ENCODE measurements at regions not wholly inside any gene's neighbourhood (a gene's known extent, or its start where the extent isn't known, plus 50 kb on each side); places are given as distances from the start of the nearest gene placed in this dataset.

DNA sequence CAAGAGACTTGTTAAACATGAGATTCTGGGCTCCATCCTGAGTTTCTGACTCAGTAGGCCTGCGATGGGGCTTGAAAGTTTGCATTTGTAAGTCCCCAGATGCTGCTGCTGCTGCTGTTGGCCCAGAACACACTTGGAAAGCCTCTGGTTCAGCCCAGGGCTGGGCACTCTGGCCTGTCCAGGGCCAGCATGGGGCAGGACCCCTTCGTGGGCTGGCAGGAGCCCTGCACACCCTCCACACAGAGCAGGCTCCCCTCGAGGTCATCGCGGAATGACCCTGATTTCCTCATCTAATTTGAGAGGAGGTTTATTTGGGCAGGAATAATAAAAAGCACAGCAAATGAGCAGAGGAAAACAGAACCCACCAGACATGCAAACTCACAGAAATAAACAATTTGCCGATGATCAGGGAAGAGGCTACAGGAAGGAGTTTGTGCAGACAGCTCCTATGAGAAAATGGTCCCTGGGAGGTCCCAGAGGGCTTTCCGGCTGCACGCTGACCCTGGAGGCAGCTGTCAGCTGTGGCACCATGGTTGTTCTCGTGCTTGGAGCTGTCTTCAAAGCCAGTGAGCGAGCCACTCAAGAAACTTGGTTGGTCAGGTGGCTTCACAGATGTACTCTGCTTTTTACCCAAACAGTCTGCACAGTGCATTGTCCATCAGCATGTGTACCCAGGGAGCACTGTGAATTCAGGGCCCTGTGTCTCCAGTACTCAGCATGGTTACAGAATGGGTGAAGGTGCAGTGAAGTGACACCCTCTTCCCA is 119.3 kb downstream of the GLI2 start:
- Mint-ChIP-seq H3K27me3 (ENCODE audit: low read depth) (no peaks in the 10 kb centered on the region), H3K36me3 (peaks cover 5% of the 10 kb centered on the region), H3K27ac (no peak overlapping the region), H3K4me1 (peaks cover 35% of the 10 kb centered on the region), H3K9me3 (peaks cover 4% of the 10 kb centered on the region), H3K4me3 (no peak overlapping the region)
- TF ChIP-seq, protein P1, sequence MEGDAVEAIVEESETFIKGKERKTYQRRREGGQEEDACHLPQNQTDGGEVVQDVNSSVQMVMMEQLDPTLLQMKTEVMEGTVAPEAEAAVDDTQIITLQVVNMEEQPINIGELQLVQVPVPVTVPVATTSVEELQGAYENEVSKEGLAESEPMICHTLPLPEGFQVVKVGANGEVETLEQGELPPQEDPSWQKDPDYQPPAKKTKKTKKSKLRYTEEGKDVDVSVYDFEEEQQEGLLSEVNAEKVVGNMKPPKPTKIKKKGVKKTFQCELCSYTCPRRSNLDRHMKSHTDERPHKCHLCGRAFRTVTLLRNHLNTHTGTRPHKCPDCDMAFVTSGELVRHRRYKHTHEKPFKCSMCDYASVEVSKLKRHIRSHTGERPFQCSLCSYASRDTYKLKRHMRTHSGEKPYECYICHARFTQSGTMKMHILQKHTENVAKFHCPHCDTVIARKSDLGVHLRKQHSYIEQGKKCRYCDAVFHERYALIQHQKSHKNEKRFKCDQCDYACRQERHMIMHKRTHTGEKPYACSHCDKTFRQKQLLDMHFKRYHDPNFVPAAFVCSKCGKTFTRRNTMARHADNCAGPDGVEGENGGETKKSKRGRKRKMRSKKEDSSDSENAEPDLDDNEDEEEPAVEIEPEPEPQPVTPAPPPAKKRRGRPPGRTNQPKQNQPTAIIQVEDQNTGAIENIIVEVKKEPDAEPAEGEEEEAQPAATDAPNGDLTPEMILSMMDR (IDR thresholded peaks at IDR 0.05; ENCODE audit: unreplicated experiment) = no peak
- no peak for DNase-seq (ENCODE audit: low spot score in 2 of 2, unreplicated experiment in 2 of 2)

DNA sequence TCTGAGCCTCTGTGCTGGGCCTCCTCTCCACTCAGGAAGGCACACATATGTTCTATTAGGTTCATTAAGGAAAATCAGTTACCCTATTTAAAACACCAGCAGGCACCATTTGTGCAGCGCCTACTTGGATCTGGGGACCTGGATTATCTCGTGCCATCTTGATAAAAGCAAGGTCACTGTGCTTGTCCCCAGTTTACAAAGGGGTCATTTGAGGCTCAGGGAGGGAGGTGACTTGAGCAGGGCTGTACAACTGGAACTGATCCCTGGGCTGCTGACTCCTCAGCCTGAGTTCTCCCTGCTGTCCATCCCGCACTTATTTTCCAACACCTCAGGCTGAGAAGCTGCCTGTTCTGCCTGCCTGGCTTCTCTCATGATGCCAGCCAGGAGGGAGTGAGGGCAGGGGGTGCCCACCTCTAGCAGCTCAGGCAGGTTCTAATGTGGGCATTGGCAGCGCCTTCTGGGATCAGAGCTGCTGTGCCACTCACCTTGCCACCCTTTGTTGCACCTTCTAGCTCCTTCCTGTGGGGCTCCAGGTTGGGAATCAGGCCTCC is 120.3 kb downstream of the GLI2 start:
- H3K27me3 Mint-ChIP-seq (ENCODE audit: low read depth) = no peaks in the 10 kb centered on the region
- no peaks in the 10 kb centered on the region for H3K9me3 Mint-ChIP-seq
- no peaks in the 10 kb centered on the region for H3K36me3 Mint-ChIP-seq
- TF ChIP-seq, protein P1 (IDR thresholded peaks at IDR 0.05; ENCODE audit: unreplicated experiment) = no peak
- no peak overlapping the region for H3K4me3 Mint-ChIP-seq
- no peak for DNase-seq (ENCODE audit: low spot score in 2 of 2, unreplicated experiment in 2 of 2)
- no peak overlapping the region for H3K27ac Mint-ChIP-seq
- H3K4me1 Mint-ChIP-seq = peaks cover 26% of the 10 kb centered on the region

DNA sequence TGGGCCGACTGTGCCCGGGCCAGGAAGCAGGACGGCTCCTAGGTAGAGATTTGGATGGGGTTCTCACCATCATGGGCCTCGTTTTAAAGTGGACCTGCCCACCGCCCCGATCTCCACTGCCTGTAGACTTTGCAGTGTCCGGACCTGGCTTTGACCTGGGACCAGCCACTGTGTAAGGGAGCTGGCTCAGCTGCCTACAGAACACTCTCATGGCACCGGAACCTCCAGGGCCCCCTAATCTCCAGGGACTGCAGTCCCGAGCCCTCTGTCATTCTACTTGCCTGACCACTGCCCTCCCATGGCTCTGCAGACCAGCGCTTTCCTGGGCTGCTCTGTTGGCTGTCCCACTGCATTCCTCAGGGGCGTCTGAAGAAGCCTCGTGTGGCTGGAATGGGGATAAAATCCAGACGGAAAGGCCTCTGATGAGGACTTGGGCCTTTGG is 120.8 kb downstream of the GLI2 start:
- Mint-ChIP-seq H3K36me3 (no peaks in the 10 kb centered on the region), H3K27ac (peak overlapping the region; percentile 90), H3K4me1 (peaks cover 24% of the 10 kb centered on the region), H3K9me3 (no peaks in the 10 kb centered on the region), H3K27me3 (ENCODE audit: low read depth) (no peaks in the 10 kb centered on the region), H3K4me3 (no peak overlapping the region)
- TF ChIP-seq, protein P1 (IDR thresholded peaks at IDR 0.05; ENCODE audit: unreplicated experiment) = no peak
- DNase-seq (ENCODE audit: low spot score in 2 of 2, unreplicated experiment in 2 of 2) = no peak

DNA sequence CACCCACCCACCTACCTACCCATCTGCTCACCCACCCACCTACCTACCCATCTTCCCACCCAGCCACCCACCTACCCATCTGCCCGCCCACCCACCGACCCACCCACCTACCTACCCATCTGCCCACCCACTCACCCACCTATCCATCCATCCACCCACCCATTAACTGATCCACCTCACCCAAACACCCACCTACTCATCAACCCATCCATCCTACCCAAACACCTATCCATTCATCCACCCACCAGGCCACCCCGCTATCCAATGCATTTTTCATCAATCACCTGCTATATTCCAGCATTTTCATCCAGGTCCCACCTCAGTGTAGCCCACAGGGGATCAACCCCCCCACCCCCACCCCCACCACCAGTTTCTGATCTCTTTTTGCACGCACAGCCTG is 121.8 kb downstream of the GLI2 start:
- Mint-ChIP-seq H3K9me3 (no peaks in the 10 kb centered on the region), H3K27ac (no peak overlapping the region), H3K36me3 (no peaks in the 10 kb centered on the region), H3K27me3 (ENCODE audit: low read depth) (no peaks in the 10 kb centered on the region), H3K4me1 (peaks cover 33% of the 10 kb centered on the region), H3K4me3 (no peak overlapping the region)
- TF ChIP-seq, protein P1 (IDR thresholded peaks at IDR 0.05; ENCODE audit: unreplicated experiment) = no peak
- no peak for DNase-seq (ENCODE audit: low spot score in 2 of 2, unreplicated experiment in 2 of 2)

DNA sequence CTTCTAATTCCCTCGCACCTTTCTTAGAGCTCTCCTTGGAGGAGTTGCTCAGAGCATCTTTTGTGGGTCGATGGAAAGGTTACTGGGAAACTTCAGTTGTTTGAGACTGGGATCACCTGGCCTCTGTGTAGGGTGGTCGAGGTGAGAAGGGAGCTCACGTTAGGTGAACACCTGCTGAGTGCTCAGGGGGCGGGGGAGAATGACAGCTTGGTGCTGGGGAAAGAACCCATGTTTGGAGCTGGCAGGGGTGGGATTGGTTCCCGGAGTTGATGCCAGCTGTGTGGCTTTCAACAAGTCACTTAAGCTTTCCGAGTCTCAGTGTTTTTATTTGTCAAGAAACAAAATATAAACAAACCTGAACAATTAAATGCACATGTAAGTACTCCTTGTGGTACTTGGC is 122.3 kb downstream of the GLI2 start:
- Mint-ChIP-seq H3K27me3 (ENCODE audit: low read depth) (no peaks in the 10 kb centered on the region), H3K27ac (peak overlapping the region; percentile 71), H3K4me1 (peaks cover 36% of the 10 kb centered on the region), H3K9me3 (no peaks in the 10 kb centered on the region), H3K4me3 (no peak overlapping the region), H3K36me3 (no peaks in the 10 kb centered on the region)
- DNase-seq (ENCODE audit: low spot score in 2 of 2, unreplicated experiment in 2 of 2) = no peak
- TF ChIP-seq, protein P1 (IDR thresholded peaks at IDR 0.05; ENCODE audit: unreplicated experiment) = no peak
